Fibroblast of lung (primary cell): ENCODE measurements at regions not wholly inside any gene's neighbourhood (a gene's known extent, or its start where the extent isn't known, plus 50 kb on each side); places are given as distances from the start of the nearest gene placed in this dataset.

Experiments
- DNase-seq, 2 donors: peaks; one replicate each; pipeline versions ENCODE4 v3.0.0 to v3.0.0-alpha.2; 2010; ENCODE audit warnings: low read depth in 2 of 2
- H2AFZ ChIP-seq: 2 replicates; pipeline ENCODE4 v1.5.1; 2012; ENCODE audit warnings: low read length, control low read depth, inconsistent platforms
- H3K27ac ChIP-seq: 2 replicates; pipeline ENCODE4 v1.5.1; 2011; ENCODE audit warnings: low read length, control low read depth; ENCODE audit not compliant: insufficient read depth
- H3K27me3 ChIP-seq: 2 replicates; pipeline ENCODE4 v1.5.1; 2011; ENCODE audit warnings: mild to moderate bottlenecking, low read length; ENCODE audit not compliant: control insufficient read depth, insufficient read depth
- H3K36me3 ChIP-seq: 2 replicates; pipeline ENCODE4 v1.5.1; 2011; ENCODE audit warnings: low read length; ENCODE audit not compliant: control insufficient read depth, insufficient read depth
- H3K4me1 ChIP-seq: 2 replicates; pipeline ENCODE4 v1.5.1; 2011; ENCODE audit warnings: low read length; ENCODE audit not compliant: control insufficient read depth, insufficient read depth; ENCODE audit errors: extremely low read depth
- H3K4me2 ChIP-seq: 2 replicates; pipeline ENCODE4 v1.5.1; 2011; ENCODE audit warnings: low read length, control low read depth; ENCODE audit not compliant: insufficient read depth; ENCODE audit errors: extremely low read depth
- H3K4me3 ChIP-seq, 4 experiments: fragments of 200-600 bp in 1 of 4; sonication (generic) in 1 of 4; replicated peaks in 1 of 4; 2 replicates each; pipeline ENCODE4 v1.5.1; 2011 to 2016; ENCODE audit warnings: low read length in 4 of 4, low read depth in 3 of 4, mild to moderate bottlenecking in 3 of 4, control low read depth in 2 of 4, inconsistent platforms in 1 of 4, mixed read lengths in 1 of 4; ENCODE audit not compliant: insufficient read depth in 1 of 4; ENCODE audit errors: control extremely low read depth in 1 of 4
- H3K79me2 ChIP-seq: 2 replicates; pipeline ENCODE4 v1.5.1; 2012; ENCODE audit warnings: mild to moderate bottlenecking, low read length, inconsistent platforms; ENCODE audit not compliant: control insufficient read depth, insufficient read depth
- H3K9ac ChIP-seq: 2 replicates; pipeline ENCODE4 v1.5.1; 2011; ENCODE audit warnings: mild to moderate bottlenecking, low read length, control low read depth; ENCODE audit not compliant: insufficient read depth
- H3K9me3 ChIP-seq: 2 replicates; pipeline ENCODE4 v1.5.1; 2012; ENCODE audit warnings: low read depth, low read length; ENCODE audit not compliant: control insufficient read depth, insufficient read depth
- H4K20me1 ChIP-seq: 2 replicates; pipeline ENCODE4 v1.5.1; 2011; ENCODE audit warnings: low read length; ENCODE audit not compliant: control insufficient read depth, insufficient read depth; ENCODE audit errors: extremely low read depth
- CTCF ChIP-seq, 2 donors: IDR thresholded peaks in 1 of 2; conservative IDR thresholded peaks in 1 of 2; 1 replicate in 1 of 2; 2 replicates in 1 of 2; pipeline ENCODE4 v1.5.1; 2011 to 2012; ENCODE audit warnings: low read length in 2 of 2, control low read depth in 1 of 2, inconsistent platforms in 1 of 2, low read depth in 1 of 2, mild to moderate bottlenecking in 1 of 2
- EZH2 ChIP-seq: IDR thresholded peaks from 2 replicates; pipeline ENCODE4 v1.5.1; 2012; ENCODE audit warnings: low read length, control low read depth, mild to moderate bottlenecking; ENCODE audit errors: missing control alignments

GRCh38 chr4:132526652-132527051 is 622.4 kb upstream of the PCDH10 start:
- Histone ChIP-seq H3K9me3 (no peaks in the 10 kb centered on the region), H3K36me3 (no peaks in the 10 kb centered on the region), H2AFZ (no peak overlapping the region), H3K4me2 (no peak overlapping the region), H3K79me2 (no peaks in the 10 kb centered on the region), H3K4me3 (no peak overlapping the region), H4K20me1 (no peaks in the 10 kb centered on the region), H3K4me1 (no peaks in the 10 kb centered on the region), H3K27ac (no peak overlapping the region), H3K27me3 (no peaks in the 10 kb centered on the region), H3K9ac (no peak overlapping the region)
- no peak for DNase-seq
- no peak for TF ChIP-seq EZH2
- no peak for TF ChIP-seq CTCF (conservative IDR thresholded peaks at IDR 0.05 in 1 of 2, IDR thresholded peaks at IDR 0.05 in 1 of 2; ENCODE audit: low read depth in 1 of 2, low read length in 2 of 2)

DNA sequence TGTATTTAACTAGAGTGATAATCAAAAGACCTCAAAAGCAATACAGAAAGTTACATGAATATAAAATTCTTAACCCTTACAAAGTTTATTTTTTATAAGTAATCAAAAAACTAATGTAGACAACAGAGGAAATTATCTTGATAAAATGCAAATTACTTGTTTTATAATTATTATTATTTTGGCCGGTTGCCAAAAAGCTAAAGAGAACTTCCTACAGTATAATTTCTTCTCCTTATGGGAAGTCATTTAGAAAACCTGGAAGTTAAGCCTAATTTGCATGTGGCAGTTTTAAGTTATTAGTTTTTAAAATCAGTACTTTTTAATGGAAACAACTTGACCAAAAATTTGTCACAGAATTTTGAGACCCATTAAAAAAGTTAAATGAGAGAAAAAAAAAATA is 621.3 kb upstream of the PCDH10 start:
- no peak overlapping the region for H3K9ac ChIP-seq
- no peak for DNase-seq
- TF ChIP-seq EZH2 = no peak
- TF ChIP-seq CTCF (conservative IDR thresholded peaks at IDR 0.05 in 1 of 2, IDR thresholded peaks at IDR 0.05 in 1 of 2; ENCODE audit: low read depth in 1 of 2, low read length in 2 of 2) = no peak
- no peaks in the 10 kb centered on the region for H3K9me3 ChIP-seq
- H3K4me3 ChIP-seq = no peak overlapping the region
- no peak overlapping the region for H3K27ac ChIP-seq
- H2AFZ ChIP-seq = no peak overlapping the region
- no peaks in the 10 kb centered on the region for H3K27me3 ChIP-seq
- no peak overlapping the region for H3K4me2 ChIP-seq
- no peaks in the 10 kb centered on the region for H3K79me2 ChIP-seq
- no peaks in the 10 kb centered on the region for H3K4me1 ChIP-seq
- no peaks in the 10 kb centered on the region for H3K36me3 ChIP-seq
- H4K20me1 ChIP-seq = no peaks in the 10 kb centered on the region

DNA sequence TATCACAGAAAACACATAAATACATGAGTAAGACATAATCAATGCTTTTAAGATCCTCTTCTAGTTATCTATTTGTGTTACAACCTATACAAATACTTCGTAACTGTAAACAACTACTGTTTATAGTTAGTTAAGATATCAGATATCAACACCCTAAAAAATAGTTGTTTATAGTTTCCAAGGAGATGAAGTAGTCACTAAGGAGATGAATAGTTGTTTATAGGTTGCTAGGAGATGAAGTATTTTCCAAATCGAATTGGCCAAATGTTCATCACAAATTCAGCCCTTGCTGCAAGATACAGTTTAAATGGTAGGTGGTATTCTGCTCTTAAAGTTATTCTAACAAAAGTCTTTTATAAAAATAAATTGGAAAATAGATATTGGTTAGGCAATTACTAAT is 618.2 kb upstream of the PCDH10 start:
- Histone ChIP-seq H3K79me2 (no peaks in the 10 kb centered on the region), H3K27me3 (no peaks in the 10 kb centered on the region), H3K27ac (no peak overlapping the region), H4K20me1 (no peaks in the 10 kb centered on the region), H3K9me3 (no peaks in the 10 kb centered on the region), H3K4me2 (no peak overlapping the region), H3K4me3 (no peak overlapping the region), H3K4me1 (no peaks in the 10 kb centered on the region), H3K36me3 (no peaks in the 10 kb centered on the region), H2AFZ (no peak overlapping the region), H3K9ac (no peak overlapping the region)
- TF ChIP-seq EZH2 (no peak), CTCF (conservative IDR thresholded peaks at IDR 0.05 in 1 of 2, IDR thresholded peaks at IDR 0.05 in 1 of 2; ENCODE audit: low read depth in 1 of 2, low read length in 2 of 2) (no peak)
- DNase-seq = peak in 1 of 2 donors; percentile 1
